ENCODE measurements at regions not wholly inside any gene's neighbourhood (a gene's known extent, or its start where the extent isn't known, plus 50 kb on each side); places are given as distances from the start of the nearest gene placed in this dataset.

DNA sequence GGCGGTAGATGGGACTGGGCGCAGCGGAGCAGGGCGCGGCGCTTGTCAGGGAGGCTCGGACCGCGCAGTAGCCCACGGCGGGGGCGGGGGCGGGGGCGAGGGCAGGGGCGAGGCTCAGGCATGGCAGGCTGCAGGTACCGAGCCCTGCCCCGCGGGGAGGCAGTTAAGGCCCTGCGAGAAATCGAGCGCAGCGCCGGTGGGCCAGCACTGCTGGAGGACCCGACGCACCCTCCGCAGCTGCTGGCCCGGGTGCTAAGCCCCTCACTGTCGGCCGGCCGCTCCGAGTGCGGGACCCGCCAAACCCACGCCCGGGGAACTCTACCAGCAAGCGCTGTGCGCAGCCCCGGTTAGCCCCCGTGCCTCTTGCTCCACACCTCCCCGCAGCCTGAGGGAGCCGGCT lies 90.2 kb upstream of the RPL38 start:
- TF ChIP-seq, protein P1, sequence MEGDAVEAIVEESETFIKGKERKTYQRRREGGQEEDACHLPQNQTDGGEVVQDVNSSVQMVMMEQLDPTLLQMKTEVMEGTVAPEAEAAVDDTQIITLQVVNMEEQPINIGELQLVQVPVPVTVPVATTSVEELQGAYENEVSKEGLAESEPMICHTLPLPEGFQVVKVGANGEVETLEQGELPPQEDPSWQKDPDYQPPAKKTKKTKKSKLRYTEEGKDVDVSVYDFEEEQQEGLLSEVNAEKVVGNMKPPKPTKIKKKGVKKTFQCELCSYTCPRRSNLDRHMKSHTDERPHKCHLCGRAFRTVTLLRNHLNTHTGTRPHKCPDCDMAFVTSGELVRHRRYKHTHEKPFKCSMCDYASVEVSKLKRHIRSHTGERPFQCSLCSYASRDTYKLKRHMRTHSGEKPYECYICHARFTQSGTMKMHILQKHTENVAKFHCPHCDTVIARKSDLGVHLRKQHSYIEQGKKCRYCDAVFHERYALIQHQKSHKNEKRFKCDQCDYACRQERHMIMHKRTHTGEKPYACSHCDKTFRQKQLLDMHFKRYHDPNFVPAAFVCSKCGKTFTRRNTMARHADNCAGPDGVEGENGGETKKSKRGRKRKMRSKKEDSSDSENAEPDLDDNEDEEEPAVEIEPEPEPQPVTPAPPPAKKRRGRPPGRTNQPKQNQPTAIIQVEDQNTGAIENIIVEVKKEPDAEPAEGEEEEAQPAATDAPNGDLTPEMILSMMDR (IDR thresholded peaks at IDR 0.05), result no peak
- TF ChIP-seq POLR2A (IDR thresholded peaks at IDR 0.05), result no peak

All from esophagus squamous epithelium (tissue), 4 donors.